Neural progenitor cell (in vitro differentiated cells): ENCODE measurements at regions not wholly inside any gene's neighbourhood (a gene's known extent, or its start where the extent isn't known, plus 50 kb on each side); places are given as distances from the start of the nearest gene placed in this dataset.

Source experiments
- EZH2 ChIP-seq: fragments of 200-600 bp; sonication (generic); IDR thresholded peaks from 2 replicates; pipeline ENCODE4 v1.6.1; 2017; ENCODE audit warnings: antibody characterized with exemption, mild to moderate bottlenecking, moderate library complexity
- EZH2phosphoT487 ChIP-seq: fragments of 200-600 bp; sonication (generic); IDR thresholded peaks from 2 replicates; pipeline ENCODE4 v1.6.1; 2017; ENCODE audit warnings: antibody characterized with exemption
- TF ChIP-seq, protein P1 (sequence below): fragments of 200-600 bp; sonication (generic); IDR thresholded peaks from 2 replicates; pipeline ENCODE4 v1.5.1; 2017; ENCODE audit warnings: antibody characterized with exemption, mild to moderate bottlenecking

DNA sequence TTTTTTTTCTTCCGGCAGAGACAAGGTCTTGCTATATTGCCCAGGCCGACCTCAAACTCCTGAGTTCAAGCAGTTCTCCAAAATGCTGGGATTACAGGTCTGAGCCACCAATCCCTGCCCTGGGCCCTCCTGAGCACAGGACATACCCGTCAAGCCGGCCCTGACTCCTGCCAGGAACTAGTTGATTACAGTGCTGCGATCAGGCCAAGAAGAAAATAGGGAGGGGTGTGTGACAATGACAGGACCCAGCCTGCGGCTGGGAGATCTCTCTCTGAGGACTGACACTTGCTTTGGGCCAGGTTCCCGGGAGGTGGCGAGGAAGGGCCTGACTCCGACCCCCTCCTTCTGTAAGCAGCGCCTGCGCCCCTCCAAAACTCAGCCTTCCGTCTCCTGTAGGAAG, 276.6 kb downstream of the MRTFB start:
- TF ChIP-seq, protein P1, sequence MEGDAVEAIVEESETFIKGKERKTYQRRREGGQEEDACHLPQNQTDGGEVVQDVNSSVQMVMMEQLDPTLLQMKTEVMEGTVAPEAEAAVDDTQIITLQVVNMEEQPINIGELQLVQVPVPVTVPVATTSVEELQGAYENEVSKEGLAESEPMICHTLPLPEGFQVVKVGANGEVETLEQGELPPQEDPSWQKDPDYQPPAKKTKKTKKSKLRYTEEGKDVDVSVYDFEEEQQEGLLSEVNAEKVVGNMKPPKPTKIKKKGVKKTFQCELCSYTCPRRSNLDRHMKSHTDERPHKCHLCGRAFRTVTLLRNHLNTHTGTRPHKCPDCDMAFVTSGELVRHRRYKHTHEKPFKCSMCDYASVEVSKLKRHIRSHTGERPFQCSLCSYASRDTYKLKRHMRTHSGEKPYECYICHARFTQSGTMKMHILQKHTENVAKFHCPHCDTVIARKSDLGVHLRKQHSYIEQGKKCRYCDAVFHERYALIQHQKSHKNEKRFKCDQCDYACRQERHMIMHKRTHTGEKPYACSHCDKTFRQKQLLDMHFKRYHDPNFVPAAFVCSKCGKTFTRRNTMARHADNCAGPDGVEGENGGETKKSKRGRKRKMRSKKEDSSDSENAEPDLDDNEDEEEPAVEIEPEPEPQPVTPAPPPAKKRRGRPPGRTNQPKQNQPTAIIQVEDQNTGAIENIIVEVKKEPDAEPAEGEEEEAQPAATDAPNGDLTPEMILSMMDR, result no peak
- TF ChIP-seq EZH2 (no peak), EZH2phosphoT487 (no peak)
